Stimulated activated CD4-positive, alpha-beta T cell treated with anti-CD3 and anti-CD28 coated beads, Interleukin-4, amount 100 ng/mL, for 24 hours (primary cell): ENCODE measurements at regions not wholly inside any gene's neighbourhood (a gene's known extent, or its start where the extent isn't known, plus 50 kb on each side); places are given as distances from the start of the nearest gene placed in this dataset.

Experiments used
- DNase-seq: peaks from one replicate; pipeline ENCODE4 v3.0.0-alpha.2; 2020

DNA sequence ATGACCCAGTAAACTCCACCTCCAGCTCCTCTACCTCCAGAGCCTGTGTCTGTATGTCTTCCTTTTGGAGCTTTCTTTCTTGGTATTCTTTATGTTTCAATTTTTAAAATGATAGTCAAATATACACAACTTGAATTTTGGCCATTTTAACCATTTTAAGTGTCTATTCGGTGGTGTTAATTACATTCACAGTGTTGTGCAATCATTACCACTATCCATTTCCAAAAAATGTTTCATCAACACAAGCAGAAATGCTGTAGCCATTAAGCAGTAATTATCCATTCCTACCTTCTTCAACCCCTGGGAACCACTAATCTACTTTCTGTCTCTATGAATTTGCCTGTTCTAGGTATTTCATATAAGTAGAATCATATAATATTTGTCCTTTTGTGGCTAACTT is 194.5 kb upstream of the TSC22D2 start:
- DNase-seq = no peak

DNA sequence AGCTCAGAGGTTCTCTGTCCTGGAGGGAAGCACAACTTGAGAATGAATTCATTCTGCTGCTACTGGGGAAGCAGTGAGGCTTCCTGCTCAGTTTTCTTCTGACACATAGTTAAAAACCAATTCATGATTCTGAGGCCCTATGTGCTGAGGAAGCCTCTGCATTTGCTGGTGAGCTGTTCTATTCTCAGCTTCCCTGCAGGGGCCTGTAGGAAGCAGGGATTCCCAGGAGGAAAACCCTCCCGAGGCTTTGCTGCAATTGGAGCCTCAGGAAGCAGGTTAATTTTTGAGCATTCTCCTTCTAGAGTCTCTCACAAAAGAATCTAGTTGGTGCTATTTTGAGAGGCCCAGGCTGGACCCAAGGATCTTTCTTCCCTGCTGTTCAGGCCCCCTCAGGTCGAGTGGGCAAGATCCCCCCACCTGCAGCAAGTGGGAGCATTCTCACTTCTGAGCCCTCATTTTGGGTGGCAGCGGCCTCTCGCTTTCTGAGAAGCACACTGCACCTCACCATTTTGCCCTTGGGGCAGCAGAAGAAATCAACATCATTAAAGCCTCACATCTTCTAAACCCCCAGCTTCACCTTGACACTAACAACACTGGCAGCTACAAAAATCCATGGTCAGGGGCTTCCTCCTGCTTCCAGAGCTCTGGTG is 197.5 kb upstream of the TSC22D2 start:
- DNase-seq = no peak

GRCh38 chr3:150203273-150203672 is 204.8 kb upstream of the TSC22D2 start:
- DNase-seq = no peak

GRCh38 chr3:150202711-150203110 is 205.4 kb upstream of the TSC22D2 start:
- DNase-seq = no peak

GRCh38 chr3:150194957-150195356 is 213.1 kb upstream of the TSC22D2 start:
- DNase-seq = no peak

GRCh38 chr3:150194513-150194912 is 213.6 kb upstream of the TSC22D2 start:
- no peak for DNase-seq

DNA sequence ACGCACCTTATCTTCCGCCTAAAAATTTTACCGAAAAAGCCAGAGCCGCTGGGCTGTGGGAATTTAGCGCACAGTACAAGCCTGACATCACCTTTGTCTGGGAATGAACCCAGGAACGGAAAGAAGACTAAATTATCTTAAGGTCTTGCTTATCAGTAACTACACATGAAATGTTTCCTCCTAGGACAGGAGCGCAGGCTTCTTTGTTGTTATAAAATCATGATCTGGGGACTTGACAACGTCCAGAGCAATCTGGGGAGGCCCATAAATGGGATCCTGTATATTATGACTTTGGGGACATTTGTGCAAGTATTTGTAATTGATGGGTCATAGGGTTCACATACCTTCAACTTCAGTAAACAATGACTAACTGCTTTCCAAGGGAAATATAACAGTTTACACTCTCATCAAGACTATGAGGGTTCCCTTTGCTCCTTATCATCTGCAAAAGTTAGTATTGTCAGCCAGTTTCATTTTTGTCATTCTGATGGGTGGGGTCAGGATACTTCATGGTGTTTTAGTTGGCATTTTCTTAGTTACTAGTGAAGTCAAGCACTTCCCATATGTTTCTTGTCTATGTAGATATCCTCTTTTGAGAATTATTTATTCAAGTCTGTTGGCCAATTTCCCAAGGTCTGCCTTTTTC is 213.9 kb upstream of the PFN2 start:
- DNase-seq = no peak

DNA sequence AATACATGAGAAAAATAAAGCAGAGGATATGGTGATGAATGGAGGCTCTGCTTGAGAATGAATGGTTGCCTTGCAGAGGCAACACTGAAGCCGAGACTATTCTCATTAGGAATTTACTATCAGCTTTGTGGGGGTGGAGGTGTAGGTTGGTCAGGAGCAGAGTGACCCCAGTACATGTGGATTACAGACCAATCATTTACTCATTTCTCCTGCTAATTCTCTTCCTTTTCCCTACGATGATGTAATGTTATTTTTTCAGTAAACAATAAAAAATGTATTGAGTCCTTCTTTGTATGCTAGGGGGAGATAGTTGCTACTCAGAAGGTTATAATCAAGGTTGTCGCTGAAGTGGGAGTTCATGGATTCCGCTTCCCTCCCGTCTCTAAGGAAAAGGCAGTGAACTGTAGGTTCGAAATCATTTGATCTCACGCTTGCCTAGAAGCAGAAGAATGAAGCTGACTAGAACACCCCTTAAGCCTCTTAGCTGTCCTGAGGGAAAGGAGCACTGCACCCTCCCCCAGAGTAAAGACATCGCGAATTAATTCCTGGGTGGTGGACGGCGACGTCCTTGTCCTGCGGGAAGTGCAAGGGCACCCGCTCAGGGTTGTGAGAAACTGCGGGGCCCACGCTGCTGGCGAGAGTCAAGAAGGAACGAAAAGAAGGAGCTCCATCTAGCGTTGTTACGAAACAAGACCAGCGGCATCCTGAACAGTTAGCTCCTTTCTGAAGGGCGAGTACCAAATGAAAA is 213.2 kb upstream of the PFN2 start:
- peak; percentile 41 for DNase-seq

- DNase-seq = no peak
Observed at GRCh38 chr3:150180334-150180733, 209.6 kb upstream of the PFN2 start.

- no peak for DNase-seq
Observed at GRCh38 chr3:150179330-150179729, 208.6 kb upstream of the PFN2 start.

DNA sequence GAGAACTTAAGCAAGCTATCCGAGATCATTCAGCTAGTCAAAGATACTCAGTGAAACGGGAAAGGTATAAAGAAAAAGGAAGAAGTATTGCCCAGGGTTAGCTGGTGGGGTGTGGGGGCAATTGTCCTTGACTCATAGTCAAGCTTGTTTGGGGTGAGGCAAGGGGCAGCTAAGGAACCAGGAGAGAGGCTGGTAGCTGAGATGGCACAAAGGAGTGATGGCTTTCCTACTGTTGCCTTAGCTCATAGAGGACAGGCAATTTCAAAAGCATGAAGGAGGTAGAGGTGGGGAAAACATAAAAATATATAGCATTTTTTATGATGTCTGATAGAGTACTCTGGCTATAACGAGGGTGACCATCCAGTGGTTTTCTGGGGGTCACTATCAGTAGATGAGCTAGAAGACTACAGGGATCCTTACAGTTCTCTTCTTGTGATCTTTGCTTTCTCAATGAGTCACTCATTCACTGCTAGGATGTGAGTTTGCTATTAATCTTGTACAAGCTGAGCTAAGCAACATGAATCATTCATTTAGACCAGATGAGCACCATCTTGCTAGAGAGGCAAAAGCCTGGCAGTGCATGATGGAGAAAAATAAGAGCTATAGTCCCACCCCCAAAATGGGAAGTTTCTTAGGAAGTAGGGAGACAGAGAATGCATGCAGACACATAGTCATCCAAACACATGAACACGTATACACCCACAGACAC is 207.1 kb upstream of the PFN2 start:
- DNase-seq = no peak

GRCh38 chr3:150174179-150174578 is 203.5 kb upstream of the PFN2 start:
- no peak for DNase-seq

GRCh38 chr3:150172356-150172755 is 201.7 kb upstream of the PFN2 start:
- DNase-seq = no peak

GRCh38 chr3:150170852-150171520 is 200.3 kb upstream of the PFN2 start:
- DNase-seq = no peak

GRCh38 chr3:150169330-150169940 is 198.7 kb upstream of the PFN2 start:
- no peak for DNase-seq

DNA sequence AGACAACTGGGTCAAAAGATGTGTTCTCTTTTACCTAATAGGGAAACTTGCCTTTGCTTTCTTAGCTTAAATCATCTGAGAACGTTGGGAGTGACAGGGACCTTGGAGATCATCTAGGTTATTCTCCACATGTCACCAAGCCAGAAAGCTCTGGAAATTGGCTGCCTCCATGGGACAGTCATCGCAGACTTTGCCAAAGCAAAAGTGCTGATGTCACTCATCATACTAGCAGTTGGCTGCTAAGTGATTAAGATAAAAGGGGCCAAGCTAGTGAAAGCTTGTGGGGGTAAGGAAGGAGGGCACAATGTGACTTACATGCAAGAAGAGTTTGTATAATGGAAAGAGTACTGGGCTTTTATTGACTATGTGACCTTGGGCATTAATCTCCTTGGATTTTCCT is 198.0 kb upstream of the PFN2 start:
- DNase-seq = no peak

- DNase-seq = no peak
Observed at GRCh38 chr3:150165396-150166094, 194.8 kb upstream of the PFN2 start.

GRCh38 chr3:150161011-150161410 is 190.3 kb upstream of the PFN2 start:
- no peak for DNase-seq

- no peak for DNase-seq
Observed at GRCh38 chr3:150158943-150159625, 188.4 kb upstream of the PFN2 start.

DNA sequence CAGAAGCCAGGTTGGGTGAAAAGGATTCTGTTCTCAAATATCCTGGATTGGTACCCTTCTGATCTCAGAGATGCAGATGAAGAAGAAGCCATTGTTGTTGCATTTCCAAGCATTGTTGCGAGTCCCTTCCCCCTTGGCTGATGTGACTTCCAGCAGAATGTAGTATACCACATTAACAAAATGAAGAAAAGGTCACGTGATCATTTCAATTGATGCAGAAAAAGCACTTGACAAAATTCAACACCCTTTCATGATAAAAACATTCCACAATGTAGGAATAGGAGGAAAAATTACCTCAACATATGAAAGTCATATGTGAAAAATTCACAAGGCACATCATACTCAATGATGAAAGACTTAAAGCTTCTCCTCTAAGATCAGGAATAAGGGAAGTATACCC is 181.9 kb upstream of the PFN2 start:
- DNase-seq = no peak

- DNase-seq = no peak
Observed at GRCh38 chr3:150150633-150151032, 179.9 kb upstream of the PFN2 start.
